Endothelial cell of umbilical vein (primary cell): ENCODE measurements at regions not wholly inside any gene's neighbourhood (a gene's known extent, or its start where the extent isn't known, plus 50 kb on each side); places are given as distances from the start of the nearest gene placed in this dataset.

ENCODE experiments used
- BruUV-seq: library from RNA; stranded (reverse); fragments of 400-500 nt; replicated peaks from 2 replicates; lab custom pipeline; 2021; lab: Mats Ljungman, UMichigan
- CTCF ChIA-PET: fragments of 300-600, 350-600 bp; sonication (Branson Sonifier 250); formaldehyde crosslinking; loops from one replicate; lab custom pipeline; 2021; ENCODE audit warnings: antibody characterized with exemption, inconsistent platforms; lab: Charles Lee
- POLR2A ChIA-PET: fragments of 300-600, 350-600 bp; sonication (Branson Sonifier 250); formaldehyde crosslinking; loops from one replicate; lab custom pipeline; 2021; ENCODE audit warnings: antibody characterized with exemption, inconsistent platforms; lab: Charles Lee
- DNase-seq: peaks from one replicate; pipeline ENCODE4 v3.0.0-alpha.2; 2011; ENCODE audit warnings: low read depth, low spot score
- FAIRE-seq: peaks from 2 replicates; lab custom pipeline; 2011; peaks lifted over from hg19 to GRCh38; lab: Jason Lieb, UNC
- H2AFZ ChIP-seq: 2 replicates; pipeline ENCODE4 v1.6.0; 2012; ENCODE audit warnings: low read depth, low read length, control low read depth, inconsistent platforms
- H3K27ac ChIP-seq: 2 replicates; pipeline ENCODE4 v1.5.1; 2011; ENCODE audit warnings: low read depth, mild to moderate bottlenecking, control low read depth, low read length, moderate library complexity; ENCODE audit not compliant: insufficient read depth
- H3K27me3 ChIP-seq, 2 experiments: 2 replicates each; pipeline versions ENCODE4 v1.6.0 to v1.6.1; 2011; ENCODE audit warnings: low read length in 2 of 2, mixed read lengths in 1 of 2; ENCODE audit not compliant: control insufficient read depth in 2 of 2, insufficient read depth in 2 of 2
- H3K36me3 ChIP-seq, 2 experiments: 2 replicates in 1 of 2; 3 replicates in 1 of 2; pipeline ENCODE4 v1.5.1; 2011; ENCODE audit warnings: low read length in 2 of 2, mild to moderate bottlenecking in 1 of 2, moderate library complexity in 1 of 2; ENCODE audit not compliant: control insufficient read depth in 2 of 2, insufficient read depth in 2 of 2; ENCODE audit errors: extremely low read depth in 1 of 2
- H3K4me1 ChIP-seq: 3 replicates; pipeline ENCODE4 v1.5.1; 2011; ENCODE audit warnings: mild to moderate bottlenecking, low read length; ENCODE audit not compliant: control insufficient read depth, insufficient read depth; ENCODE audit errors: extremely low read depth
- H3K4me2 ChIP-seq: 2 replicates; pipeline ENCODE4 v1.6.1; 2011; ENCODE audit warnings: low read length, control low read depth, mixed read lengths; ENCODE audit not compliant: insufficient read depth
- H3K4me3 ChIP-seq, 3 experiments: fragments of 200-600 bp in 1 of 3; sonication (generic), shearing (Covaris generic) in 1 of 3; replicated peaks in 1 of 3; 2 replicates each; pipeline ENCODE4 v1.5.1; 2011 to 2016; ENCODE audit warnings: control low read depth in 3 of 3, low read length in 3 of 3, mild to moderate bottlenecking in 2 of 3, inconsistent platforms in 1 of 3, low read depth in 1 of 3, moderate library complexity in 1 of 3; ENCODE audit not compliant: insufficient read depth in 1 of 3
- H3K79me2 ChIP-seq: 2 replicates; pipeline ENCODE4 v1.6.0; 2012; ENCODE audit warnings: low read length, inconsistent platforms; ENCODE audit not compliant: control insufficient read depth, insufficient read depth
- H3K9ac ChIP-seq: replicated peaks from 2 replicates; pipeline ENCODE3; 2011; ENCODE audit warnings: low read length, control low read depth; ENCODE audit not compliant: insufficient read depth; ENCODE audit errors: extremely low read depth
- H3K9me1 ChIP-seq: replicated peaks from 3 replicates; pipeline ENCODE4 v1.6.0; 2011; ENCODE audit warnings: mild to moderate bottlenecking, low read length; ENCODE audit not compliant: control insufficient read depth, insufficient read depth; ENCODE audit errors: extremely low read depth
- H3K9me3 ChIP-seq: replicated peaks from 2 replicates; pipeline ENCODE4 v1.5.1; 2012; ENCODE audit warnings: low read length, inconsistent platforms; ENCODE audit not compliant: control insufficient read depth, insufficient read depth
- H4K20me1 ChIP-seq: replicated peaks from 2 replicates; pipeline ENCODE3; 2011; ENCODE audit warnings: mild to moderate bottlenecking, low read length; ENCODE audit not compliant: control insufficient read depth, insufficient read depth; ENCODE audit errors: extremely low read depth
- CTCF ChIP-seq, 2 donors: IDR thresholded peaks; 1 replicate in 1 of 2; 2 replicates in 1 of 2; pipeline ENCODE4 v1.5.1; 2011; ENCODE audit warnings: low read length in 2 of 2, mild to moderate bottlenecking in 2 of 2, moderate library complexity in 2 of 2, control low read depth in 1 of 2, inconsistent platforms in 1 of 2, low read depth in 1 of 2; ENCODE audit not compliant: insufficient read depth in 1 of 2; ENCODE audit errors: extremely low read depth in 1 of 2
- EZH2 ChIP-seq: IDR thresholded peaks from 2 replicates; pipeline ENCODE4 v1.6.1; 2012; ENCODE audit warnings: borderline replicate concordance, low read depth, mild to moderate bottlenecking, moderate library complexity, low read length, inconsistent platforms; ENCODE audit not compliant: severe bottlenecking
- FOS ChIP-seq: IDR thresholded peaks from 2 replicates; pipeline ENCODE4 v1.6.1; 2011; ENCODE audit warnings: mild to moderate bottlenecking, low read length, moderate library complexity, borderline replicate concordance; ENCODE audit not compliant: insufficient read depth
- GATA2 ChIP-seq: IDR thresholded peaks from 2 replicates; pipeline ENCODE4 v1.7.0; 2011; ENCODE audit warnings: low read depth, mild to moderate bottlenecking, moderate library complexity, mixed read lengths, low read length; ENCODE audit not compliant: insufficient read length, insufficient read depth
- JUN ChIP-seq: IDR thresholded peaks from 2 replicates; pipeline ENCODE4 v1.6.1; 2011; ENCODE audit warnings: borderline replicate concordance, low read depth; ENCODE audit not compliant: insufficient read length, insufficient read depth
- MYC ChIP-seq: IDR thresholded peaks from one replicate; pipeline ENCODE4 v1.6.1; 2011; ENCODE audit warnings: mild to moderate bottlenecking, low read depth, low read length
- POLR2A ChIP-seq: IDR thresholded peaks from 2 replicates; pipeline ENCODE4 v1.6.1; 2012; ENCODE audit warnings: low read depth, mild to moderate bottlenecking, control low read depth, low read length
- POLR2AphosphoS5 ChIP-seq: IDR thresholded peaks from 2 replicates; pipeline ENCODE4 v1.6.1; 2012; ENCODE audit warnings: low read depth, mild to moderate bottlenecking, control low read depth, low read length, moderate library complexity; ENCODE audit not compliant: insufficient read depth
- dilution Hi-C: fragments of 300-500 bp; cut with MboI; formaldehyde crosslinking; loops from one replicate; pipeline ENCODE4 v1.15.0; 2019; ENCODE audit warnings: low sequenced_read_pairs; ENCODE audit not compliant: extremely low pct_ligation_motif_present
- intact Hi-C: fragments of 100-400 bp; cut with micrococcal nuclease; formaldehyde crosslinking; loops from one replicate; pipeline ENCODE4 v1.10.0; 2022
- TF ChIP-seq, protein P1 (sequence below): IDR thresholded peaks from 2 replicates; pipeline ENCODE4 v1.6.1; 2011; ENCODE audit not compliant: insufficient read depth, insufficient read length

DNA sequence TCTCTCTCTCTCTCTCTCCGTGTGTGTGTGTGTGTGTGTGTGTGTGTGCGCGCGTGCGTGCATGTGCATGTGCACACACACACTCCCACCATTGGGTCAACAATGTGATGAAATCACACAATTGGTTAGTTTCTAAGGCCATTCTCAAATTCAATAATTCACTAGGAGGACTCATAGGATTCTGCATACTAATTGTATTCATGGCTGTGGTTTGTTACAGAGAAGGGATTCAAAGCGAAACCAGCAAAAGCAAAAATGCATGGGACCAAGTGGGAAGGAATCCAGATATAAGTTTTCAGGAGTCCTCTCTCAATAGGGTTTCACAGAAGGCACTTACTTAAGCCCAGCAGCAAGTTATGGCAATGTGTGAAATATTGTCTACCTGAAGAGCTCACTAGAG is 515.0 kb downstream of the PYDC2 start:
- H3K79me2 ChIP-seq = no peaks in the 10 kb centered on the region
- dilution Hi-C loops = no loop called here
- H3K9me3 ChIP-seq = no peaks in the 10 kb centered on the region
- FAIRE-seq (no peak), DNase-seq (no peak)
- H3K4me1 ChIP-seq = no peaks in the 10 kb centered on the region
- ChIA-PET POLR2A (no interaction called here), CTCF (no interaction called here)
- intact Hi-C loops = no loop called here
- no peaks in the 10 kb centered on the region for H4K20me1 ChIP-seq
- no peaks in the 10 kb centered on the region for H3K27me3 ChIP-seq
- no peak overlapping the region for H3K27ac ChIP-seq
- H3K9me1 ChIP-seq = no peaks in the 10 kb centered on the region
- no peak for TF ChIP-seq FOS
- no peak for TF ChIP-seq GATA2
- no peak for TF ChIP-seq MYC
- no peak for TF ChIP-seq POLR2A
- TF ChIP-seq, protein P1, sequence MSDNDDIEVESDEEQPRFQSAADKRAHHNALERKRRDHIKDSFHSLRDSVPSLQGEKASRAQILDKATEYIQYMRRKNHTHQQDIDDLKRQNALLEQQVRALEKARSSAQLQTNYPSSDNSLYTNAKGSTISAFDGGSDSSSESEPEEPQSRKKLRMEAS = no peak
- no peak for TF ChIP-seq JUN
- no peak for TF ChIP-seq POLR2AphosphoS5
- no peak for TF ChIP-seq EZH2
- TF ChIP-seq CTCF (IDR thresholded peaks at IDR 0.05; ENCODE audit: extremely low read depth in 1 of 2, insufficient read depth in 1 of 2, low read depth in 1 of 2, low read length in 2 of 2) = no peak
- no TSS peak for BruUV-seq
- H3K36me3 ChIP-seq = no peaks in the 10 kb centered on the region
- no peak overlapping the region for H2AFZ ChIP-seq
- H3K4me3 ChIP-seq = no peak overlapping the region
- H3K4me2 ChIP-seq = no peak overlapping the region
- no peak overlapping the region for H3K9ac ChIP-seq
